PC-3 (cell line): ENCODE measurements at regions not wholly inside any gene's neighbourhood (a gene's known extent, or its start where the extent isn't known, plus 50 kb on each side); places are given as distances from the start of the nearest gene placed in this dataset.

Source experiments
- CTCF ChIP-seq: fragments of 300-600 bp; sonication (generic); conservative IDR thresholded peaks from 2 replicates; pipeline ENCODE4 v1.5.1; 2017; ENCODE audit warnings: antibody characterized with exemption, low read depth, mild to moderate bottlenecking, low read length
- EZH2 ChIP-seq: fragments of 300-600 bp; sonication (generic); IDR thresholded peaks from one replicate; pipeline ENCODE4 v1.6.1; 2017; ENCODE audit warnings: antibody characterized with exemption, mild to moderate bottlenecking, low read length; ENCODE audit not compliant: unreplicated experiment
- EZH2phosphoT487 ChIP-seq: fragments of 300-600 bp; sonication (generic); IDR thresholded peaks from 2 replicates; pipeline ENCODE4 v1.6.1; 2018; ENCODE audit warnings: mild to moderate bottlenecking, antibody characterized with exemption, low read length, borderline replicate concordance

GRCh38 chr2:189238903-189239302 is 59.3 kb upstream of the COL5A2 start:
- TF ChIP-seq EZH2 (no peak), CTCF (no peak), EZH2phosphoT487 (no peak)
